ENCODE measurements at regions not wholly inside any gene's neighbourhood (a gene's known extent, or its start where the extent isn't known, plus 50 kb on each side); places are given as distances from the start of the nearest gene placed in this dataset.

DNA sequence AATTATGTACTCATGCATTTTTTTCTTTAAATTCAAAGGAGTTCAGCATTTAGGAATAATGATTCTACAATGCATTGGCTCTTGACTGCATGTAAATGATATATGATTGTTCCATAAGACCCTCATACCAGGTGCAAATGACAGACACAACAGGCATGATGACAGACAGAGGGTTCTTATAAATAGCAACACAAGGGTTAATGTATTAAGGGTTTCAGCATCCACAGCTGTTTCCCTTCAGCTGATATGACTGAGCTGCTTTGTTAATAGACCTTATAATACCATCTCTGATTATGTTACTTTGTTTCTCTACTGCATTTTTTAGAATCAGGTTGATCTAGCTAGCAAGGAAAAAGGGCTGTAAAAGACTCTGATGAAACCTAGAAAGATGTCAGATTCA lies 90.8 kb upstream of the TMTC2 start:
- TF ChIP-seq, protein P1, sequence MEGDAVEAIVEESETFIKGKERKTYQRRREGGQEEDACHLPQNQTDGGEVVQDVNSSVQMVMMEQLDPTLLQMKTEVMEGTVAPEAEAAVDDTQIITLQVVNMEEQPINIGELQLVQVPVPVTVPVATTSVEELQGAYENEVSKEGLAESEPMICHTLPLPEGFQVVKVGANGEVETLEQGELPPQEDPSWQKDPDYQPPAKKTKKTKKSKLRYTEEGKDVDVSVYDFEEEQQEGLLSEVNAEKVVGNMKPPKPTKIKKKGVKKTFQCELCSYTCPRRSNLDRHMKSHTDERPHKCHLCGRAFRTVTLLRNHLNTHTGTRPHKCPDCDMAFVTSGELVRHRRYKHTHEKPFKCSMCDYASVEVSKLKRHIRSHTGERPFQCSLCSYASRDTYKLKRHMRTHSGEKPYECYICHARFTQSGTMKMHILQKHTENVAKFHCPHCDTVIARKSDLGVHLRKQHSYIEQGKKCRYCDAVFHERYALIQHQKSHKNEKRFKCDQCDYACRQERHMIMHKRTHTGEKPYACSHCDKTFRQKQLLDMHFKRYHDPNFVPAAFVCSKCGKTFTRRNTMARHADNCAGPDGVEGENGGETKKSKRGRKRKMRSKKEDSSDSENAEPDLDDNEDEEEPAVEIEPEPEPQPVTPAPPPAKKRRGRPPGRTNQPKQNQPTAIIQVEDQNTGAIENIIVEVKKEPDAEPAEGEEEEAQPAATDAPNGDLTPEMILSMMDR (conservative IDR thresholded peaks at IDR 0.05): no peak
- no peak for TF ChIP-seq ZFX (IDR thresholded peaks at IDR 0.05)
